ENCODE measurements at regions not wholly inside any gene's neighbourhood (a gene's known extent, or its start where the extent isn't known, plus 50 kb on each side); places are given as distances from the start of the nearest gene placed in this dataset.

DNA sequence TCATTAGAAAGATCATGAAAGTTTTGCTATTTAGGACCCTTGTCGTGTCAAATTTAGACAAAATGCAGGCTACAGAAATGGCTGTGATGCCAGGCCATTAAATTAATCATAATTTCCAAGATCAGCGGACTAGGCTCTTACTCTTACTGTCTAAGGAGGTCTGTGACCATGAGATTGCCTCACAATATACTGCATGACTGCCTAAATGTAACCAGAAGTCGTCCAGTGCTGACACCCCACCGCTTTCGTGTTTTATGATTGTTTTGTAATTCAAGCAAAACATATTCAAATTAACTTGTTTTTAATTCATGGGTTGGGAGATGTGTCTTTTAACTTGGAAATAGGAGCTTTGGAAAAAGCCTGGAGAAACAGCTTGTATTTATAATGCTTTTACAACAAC, 947.5 kb downstream of the BRINP3 start:
- TF ChIP-seq EZH2 (IDR thresholded peaks at IDR 0.05), result no peak
- no peak for TF ChIP-seq POLR2AphosphoS5 (IDR thresholded peaks at IDR 0.05; ENCODE audit: borderline replicate concordance, low read depth, low read length)
- no peak for TF ChIP-seq FOXP2 (optimal IDR thresholded peaks at IDR 0.05; ENCODE audit: control extremely low read depth, extremely low read length, insufficient read depth)

All from SK-N-MC (cell line).